Caco-2 (cell line): ENCODE measurements at regions not wholly inside any gene's neighbourhood (a gene's known extent, or its start where the extent isn't known, plus 50 kb on each side); places are given as distances from the start of the nearest gene placed in this dataset.

ENCODE experiments used
- BruUV-seq: library from RNA; stranded (reverse); fragments of 400-500 nt; replicated peaks from 2 replicates; lab custom pipeline; 2021; lab: Mats Ljungman, UMichigan
- CTCF ChIA-PET: fragments of 300-600 bp; sonication (Branson Sonifier 250); formaldehyde crosslinking; loops from one replicate; lab custom pipeline; 2022; ENCODE audit warnings: antibody characterized with exemption; lab: Charles Lee
- POLR2A ChIA-PET: fragments of 300-600 bp; sonication (Branson Sonifier 250); formaldehyde crosslinking; loops from one replicate; lab custom pipeline; 2022; ENCODE audit warnings: antibody characterized with exemption; lab: Charles Lee
- DNase-seq, 2 experiments: peaks; one replicate each; pipeline versions ENCODE4 v3.0.0 to v3.0.0-alpha.2; 2020 to 2022
- H3K27me3 ChIP-seq: replicated peaks from 2 replicates; pipeline ENCODE4 v1.6.0; 2011; ENCODE audit warnings: low read length; ENCODE audit not compliant: control insufficient read depth, insufficient read depth
- H3K36me3 ChIP-seq: 2 replicates; pipeline ENCODE4 v1.5.1; 2011; ENCODE audit warnings: low read length; ENCODE audit not compliant: control insufficient read depth, insufficient read depth
- H3K4me1 ChIP-seq: fragments of 250-450 bp; sonication (Bioruptor Pico); 2 replicates; pipeline ENCODE4 v1.5.1; 2020; ENCODE audit warnings: mild to moderate bottlenecking
- H3K4me3 ChIP-seq: 2 replicates; pipeline ENCODE4 v1.5.1; 2011; ENCODE audit warnings: low read depth, mild to moderate bottlenecking, control low read depth, low read length
- H3K9me3 ChIP-seq: fragments of 250-450 bp; sonication (Bioruptor Pico); 2 replicates; pipeline ENCODE4 v1.5.1; 2020; ENCODE audit warnings: mild to moderate bottlenecking, moderate library complexity
- H3K27ac Mint-ChIP-seq: one replicate; pipeline ENCODE4 v1.8.0; 2022; ENCODE audit warnings: mixed read lengths; ENCODE audit not compliant: unreplicated experiment
- H3K27me3 Mint-ChIP-seq: one replicate; pipeline ENCODE4 v1.8.0; 2022; ENCODE audit warnings: mixed read lengths; ENCODE audit not compliant: insufficient read depth, unreplicated experiment
- H3K36me3 Mint-ChIP-seq: one replicate; pipeline ENCODE4 v1.8.0; 2022; ENCODE audit warnings: mild to moderate bottlenecking, mixed read lengths; ENCODE audit not compliant: insufficient read depth, unreplicated experiment
- H3K4me1 Mint-ChIP-seq: one replicate; pipeline ENCODE4 v1.8.0; 2022; ENCODE audit warnings: low read depth, mixed read lengths; ENCODE audit not compliant: unreplicated experiment
- H3K4me3 Mint-ChIP-seq: one replicate; pipeline ENCODE4 v1.8.0; 2022; ENCODE audit warnings: mild to moderate bottlenecking, moderate library complexity, mixed read lengths; ENCODE audit not compliant: unreplicated experiment
- H3K9me3 Mint-ChIP-seq: one replicate; pipeline ENCODE4 v1.8.0; 2022; ENCODE audit warnings: mixed read lengths; ENCODE audit not compliant: unreplicated experiment
- intact Hi-C: fragments of 100-400 bp; cut with micrococcal nuclease; formaldehyde crosslinking; loops from one replicate; pipeline ENCODE4 v1.10.0; 2022; ENCODE audit not compliant: unreplicated experiment
- TF ChIP-seq, protein P1 (sequence below), 2 experiments: fragments of 200-600 bp in 1 of 2; IDR thresholded peaks; 1 replicate in 1 of 2; 2 replicates in 1 of 2; pipeline versions ENCODE4 v1.5.1 to v1.8.0; 2011 to 2022; ENCODE audit warnings: antibody characterized with exemption in 1 of 2, control low read depth in 1 of 2, inconsistent platforms in 1 of 2, low read depth in 1 of 2, low read length in 1 of 2, mild to moderate bottlenecking in 1 of 2, moderate library complexity in 1 of 2; ENCODE audit not compliant: insufficient read depth in 1 of 2, severe bottlenecking in 1 of 2, unreplicated experiment in 1 of 2

DNA sequence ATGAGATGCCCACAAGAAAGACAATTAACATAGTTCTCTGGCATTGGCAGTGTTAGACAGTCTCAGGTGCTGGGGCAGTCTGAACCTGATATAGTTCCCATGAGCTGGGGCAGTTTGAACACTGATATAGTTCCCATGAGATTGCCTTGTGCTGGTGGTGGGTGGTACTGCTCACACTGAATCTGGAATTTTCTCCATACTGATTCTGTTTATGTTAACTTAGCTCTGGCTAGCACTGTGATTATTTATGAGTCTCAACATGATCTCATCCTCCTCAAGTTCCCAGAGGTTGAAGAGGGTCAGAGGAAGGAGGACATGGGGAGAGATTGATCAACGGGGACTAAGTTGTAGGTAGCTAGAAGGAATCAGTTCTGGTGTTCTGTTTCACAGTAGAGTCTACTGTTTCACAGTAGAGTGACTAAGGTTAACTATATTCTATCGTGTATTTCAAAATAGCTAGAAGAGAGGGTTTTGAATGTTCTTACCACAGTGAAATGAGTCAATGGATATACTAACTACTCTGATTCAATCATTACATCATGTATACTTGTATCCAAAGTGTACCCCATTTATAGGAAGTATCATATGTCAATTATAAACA lies 379.9 kb downstream of the ADAM29 start:
- Histone ChIP-seq H3K36me3 (no peaks in the 10 kb centered on the region), H3K4me3 (no peak overlapping the region), H3K9me3 (no peaks in the 10 kb centered on the region), H3K27me3 (no peaks in the 10 kb centered on the region), H3K4me1 (no peaks in the 10 kb centered on the region)
- Mint-ChIP-seq H3K36me3 (no peaks in the 10 kb centered on the region), H3K4me1 (no peaks in the 10 kb centered on the region), H3K27ac (no peak overlapping the region), H3K27me3 (no peaks in the 10 kb centered on the region), H3K9me3 (no peaks in the 10 kb centered on the region), H3K4me3 (no peak overlapping the region)
- DNase-seq, result no peak
- no TSS peak for BruUV-seq
- CTCF ChIA-PET, result no interaction called here
- TF ChIP-seq, protein P1, sequence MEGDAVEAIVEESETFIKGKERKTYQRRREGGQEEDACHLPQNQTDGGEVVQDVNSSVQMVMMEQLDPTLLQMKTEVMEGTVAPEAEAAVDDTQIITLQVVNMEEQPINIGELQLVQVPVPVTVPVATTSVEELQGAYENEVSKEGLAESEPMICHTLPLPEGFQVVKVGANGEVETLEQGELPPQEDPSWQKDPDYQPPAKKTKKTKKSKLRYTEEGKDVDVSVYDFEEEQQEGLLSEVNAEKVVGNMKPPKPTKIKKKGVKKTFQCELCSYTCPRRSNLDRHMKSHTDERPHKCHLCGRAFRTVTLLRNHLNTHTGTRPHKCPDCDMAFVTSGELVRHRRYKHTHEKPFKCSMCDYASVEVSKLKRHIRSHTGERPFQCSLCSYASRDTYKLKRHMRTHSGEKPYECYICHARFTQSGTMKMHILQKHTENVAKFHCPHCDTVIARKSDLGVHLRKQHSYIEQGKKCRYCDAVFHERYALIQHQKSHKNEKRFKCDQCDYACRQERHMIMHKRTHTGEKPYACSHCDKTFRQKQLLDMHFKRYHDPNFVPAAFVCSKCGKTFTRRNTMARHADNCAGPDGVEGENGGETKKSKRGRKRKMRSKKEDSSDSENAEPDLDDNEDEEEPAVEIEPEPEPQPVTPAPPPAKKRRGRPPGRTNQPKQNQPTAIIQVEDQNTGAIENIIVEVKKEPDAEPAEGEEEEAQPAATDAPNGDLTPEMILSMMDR (IDR thresholded peaks at IDR 0.05; ENCODE audit: insufficient read depth in 1 of 2, low read depth in 1 of 2, low read length in 1 of 2, severe bottlenecking in 1 of 2, unreplicated experiment in 1 of 2), result no peak
- POLR2A ChIA-PET, result no interaction called here
- intact Hi-C loops, result no loop called here

DNA sequence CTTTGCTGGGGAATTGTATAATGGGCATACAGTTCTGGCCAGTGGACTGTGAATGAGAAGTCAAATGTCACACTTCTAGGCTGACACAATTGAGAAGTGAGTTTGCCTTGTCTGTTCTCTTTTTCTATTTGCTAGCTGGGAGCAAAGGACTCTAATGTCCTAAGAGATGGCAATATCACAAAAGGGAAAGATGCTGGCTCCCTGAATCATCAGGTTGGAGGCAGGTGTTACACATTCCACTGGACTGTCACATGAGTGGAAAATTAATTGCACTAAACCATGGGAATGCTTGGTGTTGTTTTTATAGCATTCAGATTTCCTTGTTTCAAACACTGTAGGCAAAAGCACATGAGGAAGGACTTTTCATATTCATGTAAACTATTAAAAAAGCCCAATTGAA lies 388.3 kb downstream of the ADAM29 start:
- Mint-ChIP-seq H3K27ac (no peak overlapping the region), H3K27me3 (peaks cover 2% of the 10 kb centered on the region), H3K4me1 (no peaks in the 10 kb centered on the region), H3K9me3 (no peaks in the 10 kb centered on the region), H3K4me3 (no peak overlapping the region), H3K36me3 (no peaks in the 10 kb centered on the region)
- no TSS peak for BruUV-seq
- TF ChIP-seq, protein P1 (IDR thresholded peaks at IDR 0.05; ENCODE audit: insufficient read depth in 1 of 2, low read depth in 1 of 2, low read length in 1 of 2, severe bottlenecking in 1 of 2, unreplicated experiment in 1 of 2), result no peak
- DNase-seq, result no peak
- no peak overlapping the region for H3K4me3 ChIP-seq
- H3K4me1 ChIP-seq, result no peaks in the 10 kb centered on the region
- H3K27me3 ChIP-seq, result no peaks in the 10 kb centered on the region
- intact Hi-C loops, result no loop called here
- CTCF ChIA-PET, result no interaction called here
- no peaks in the 10 kb centered on the region for H3K36me3 ChIP-seq
- POLR2A ChIA-PET, result no interaction called here
- no peaks in the 10 kb centered on the region for H3K9me3 ChIP-seq

DNA sequence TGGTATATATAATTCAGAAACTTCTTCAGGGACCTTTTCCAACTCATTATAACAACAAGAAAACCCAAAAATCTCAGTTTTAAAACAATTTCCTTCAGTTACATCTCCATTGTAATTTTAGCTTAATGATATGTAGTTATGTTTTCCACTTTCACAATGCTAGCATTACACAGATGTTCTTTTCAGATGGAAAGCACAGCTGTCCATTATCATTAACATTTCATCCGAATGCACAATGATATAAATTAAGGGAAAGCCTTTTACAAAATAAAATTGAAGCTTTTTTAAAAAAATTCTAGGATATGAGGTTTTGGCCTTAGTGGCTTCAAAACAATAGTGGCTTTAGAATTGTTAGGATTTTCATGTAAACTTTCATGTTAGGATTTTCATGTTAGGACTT lies 389.2 kb downstream of the ADAM29 start:
- no peak overlapping the region for H3K4me3 ChIP-seq
- CTCF ChIA-PET, result no interaction called here
- TF ChIP-seq, protein P1 (IDR thresholded peaks at IDR 0.05; ENCODE audit: insufficient read depth in 1 of 2, low read depth in 1 of 2, low read length in 1 of 2, severe bottlenecking in 1 of 2, unreplicated experiment in 1 of 2), result no peak
- intact Hi-C loops, result no loop called here
- no peaks in the 10 kb centered on the region for H3K4me1 ChIP-seq
- Mint-ChIP-seq H3K27me3 (peaks cover 7% of the 10 kb centered on the region), H3K4me1 (no peaks in the 10 kb centered on the region), H3K27ac (no peak overlapping the region), H3K9me3 (no peaks in the 10 kb centered on the region), H3K4me3 (no peak overlapping the region), H3K36me3 (peaks cover 6% of the 10 kb centered on the region)
- no peak for DNase-seq
- H3K9me3 ChIP-seq, result no peaks in the 10 kb centered on the region
- POLR2A ChIA-PET, result no interaction called here
- no peaks in the 10 kb centered on the region for H3K27me3 ChIP-seq
- no peaks in the 10 kb centered on the region for H3K36me3 ChIP-seq
- BruUV-seq, result no TSS peak
